ENCODE measurements at regions not wholly inside any gene's neighbourhood (a gene's known extent, or its start where the extent isn't known, plus 50 kb on each side); places are given as distances from the start of the nearest gene placed in this dataset.

DNA sequence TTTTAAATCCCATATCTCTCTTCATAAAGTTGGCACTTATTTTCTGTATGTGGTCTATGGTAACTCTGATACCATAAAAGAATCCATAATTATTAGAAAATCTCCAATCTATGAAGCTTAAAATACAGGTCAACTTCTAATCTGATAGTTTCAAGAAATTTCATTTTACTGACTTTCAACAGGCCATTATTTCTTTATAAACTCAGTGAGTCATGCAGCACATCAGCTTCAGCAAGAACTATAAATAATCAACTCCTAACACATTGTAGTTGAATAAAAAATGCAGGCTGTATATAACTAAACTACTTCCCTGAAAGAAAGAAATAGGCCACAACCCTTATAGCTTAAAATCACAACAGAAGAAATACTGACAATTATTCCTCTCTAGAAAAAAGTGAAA, 204.3 kb upstream of the CCDC150 start:
- DNase-seq = no peak

DNA sequence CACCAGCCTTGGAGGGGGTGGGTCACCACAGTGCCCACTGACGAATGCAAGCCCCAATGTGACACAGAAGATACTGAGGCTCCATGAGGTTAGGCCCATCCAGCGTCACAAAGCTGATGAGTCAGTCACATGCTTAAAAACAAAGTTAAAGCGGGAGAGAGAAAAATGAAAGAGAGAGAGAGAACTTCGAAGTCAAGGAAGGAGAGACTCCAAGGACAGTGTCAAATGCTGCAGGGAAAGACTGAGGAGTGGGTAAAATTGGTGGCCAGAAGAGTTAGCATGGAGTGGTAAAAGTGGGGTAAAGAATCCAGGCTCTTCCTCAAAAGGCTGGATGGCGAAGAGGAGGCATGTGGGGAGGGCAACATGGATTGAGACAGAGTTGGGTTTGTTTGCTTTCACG, 201.9 kb upstream of the CCDC150 start:
- no peak for DNase-seq

DNA sequence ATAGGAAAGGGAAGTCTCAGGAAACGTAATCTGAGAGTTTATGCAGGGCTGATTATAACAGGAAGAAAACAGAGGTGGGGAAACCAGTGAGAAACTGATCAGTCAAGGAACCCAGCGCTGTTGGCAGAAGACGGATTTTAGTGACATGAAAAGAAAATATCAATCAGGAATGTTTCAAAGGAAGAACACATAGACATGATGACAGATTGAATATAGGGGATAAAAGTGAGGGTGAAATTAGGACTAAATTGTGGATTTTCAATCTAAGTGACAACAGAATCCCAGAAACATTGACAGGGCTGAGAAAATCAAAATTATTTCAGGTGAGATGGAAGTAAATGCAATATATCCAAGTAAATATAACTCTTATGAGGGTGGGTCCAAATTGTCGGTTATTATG, 199.8 kb upstream of the CCDC150 start:
- DNase-seq = no peak

GRCh38 chr2:196440413-196440812, 199.1 kb upstream of the CCDC150 start:
- DNase-seq = no peak

DNA sequence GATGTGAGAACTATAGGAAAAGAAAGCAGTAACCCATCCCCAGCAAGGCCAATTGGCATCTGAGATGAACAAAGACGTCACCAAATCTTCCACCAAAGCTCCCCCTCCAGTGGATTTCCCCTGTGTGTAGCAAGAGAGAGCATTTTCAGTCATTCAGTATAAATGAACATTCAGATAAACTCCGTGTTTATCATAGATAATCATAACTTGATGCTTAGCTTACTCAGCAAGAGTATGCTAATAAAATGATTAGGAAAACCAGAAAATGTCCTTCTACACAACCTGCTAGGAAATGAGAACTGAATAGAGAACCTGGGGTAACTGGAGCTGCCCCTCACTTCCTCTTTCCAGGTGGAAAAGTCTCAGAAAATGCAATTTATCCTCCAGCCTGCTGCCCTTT, 198.0 kb upstream of the CCDC150 start:
- no peak for DNase-seq

DNA sequence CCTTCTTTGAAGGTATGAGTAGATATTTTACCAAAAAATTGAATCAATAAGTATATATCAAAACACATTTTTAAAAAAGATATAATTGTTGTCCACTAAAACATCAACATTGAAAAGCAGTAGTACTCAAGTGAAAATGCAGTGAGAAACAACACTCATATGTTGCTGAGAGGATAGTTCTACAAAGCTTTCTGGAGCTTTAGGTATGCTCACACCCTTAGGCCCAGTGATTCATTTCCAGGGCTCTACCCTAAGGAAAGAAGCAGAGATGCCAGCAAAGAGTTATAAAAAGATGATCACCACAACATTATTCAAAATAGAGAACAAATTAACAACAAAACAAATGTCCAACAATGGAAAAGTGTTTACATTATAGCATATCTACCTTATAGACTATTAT, 197.3 kb upstream of the CCDC150 start:
- no peak for DNase-seq

- DNase-seq = no peak
These were observed 195.1 kb upstream of the CCDC150 start for GRCh38 chr2:196444442-196444841.

- DNase-seq = no peak
These were observed 193.5 kb upstream of the CCDC150 start for GRCh38 chr2:196445991-196446390.

GRCh38 chr2:196448407-196449079, 191.0 kb upstream of the CCDC150 start:
- no peak for DNase-seq

DNA sequence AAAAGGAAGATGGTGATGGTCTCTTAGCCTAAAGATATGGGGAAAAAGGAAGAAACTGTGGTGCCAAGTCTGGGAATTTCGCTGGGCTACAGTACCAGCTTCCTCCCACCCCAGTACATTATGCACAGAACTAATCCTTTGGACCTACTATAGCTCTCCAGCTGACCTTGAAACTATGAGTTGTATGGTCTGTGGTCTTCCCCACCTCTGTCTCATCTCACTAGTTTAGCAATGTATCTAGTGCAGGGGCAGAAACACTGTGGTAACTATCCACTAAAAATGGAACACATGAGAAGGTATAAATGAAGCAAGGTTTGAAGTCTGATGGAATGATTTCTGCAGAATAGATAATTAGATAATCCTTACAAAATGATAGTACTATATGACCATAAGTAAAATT, 190.4 kb upstream of the CCDC150 start:
- no peak for DNase-seq

DNA sequence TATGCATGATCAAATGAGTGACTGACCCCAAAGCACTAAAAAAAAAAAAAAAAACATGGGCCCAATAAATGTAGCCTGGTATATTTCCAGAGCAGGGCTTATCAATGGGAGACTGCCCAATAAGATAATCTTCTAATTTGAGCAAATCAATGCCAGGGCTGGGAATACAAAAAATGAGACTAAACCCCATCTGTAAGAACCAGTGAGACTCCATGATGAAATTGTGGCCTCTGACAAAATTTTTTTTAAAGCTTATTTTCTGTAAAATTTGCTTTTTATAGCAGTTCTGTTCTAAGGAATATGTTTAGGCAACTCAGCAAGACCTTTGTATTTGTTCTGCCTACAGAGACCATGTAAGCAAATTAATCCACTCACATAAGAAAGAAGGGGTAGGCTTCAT, 186.8 kb upstream of the CCDC150 start:
- no peak for DNase-seq

DNA sequence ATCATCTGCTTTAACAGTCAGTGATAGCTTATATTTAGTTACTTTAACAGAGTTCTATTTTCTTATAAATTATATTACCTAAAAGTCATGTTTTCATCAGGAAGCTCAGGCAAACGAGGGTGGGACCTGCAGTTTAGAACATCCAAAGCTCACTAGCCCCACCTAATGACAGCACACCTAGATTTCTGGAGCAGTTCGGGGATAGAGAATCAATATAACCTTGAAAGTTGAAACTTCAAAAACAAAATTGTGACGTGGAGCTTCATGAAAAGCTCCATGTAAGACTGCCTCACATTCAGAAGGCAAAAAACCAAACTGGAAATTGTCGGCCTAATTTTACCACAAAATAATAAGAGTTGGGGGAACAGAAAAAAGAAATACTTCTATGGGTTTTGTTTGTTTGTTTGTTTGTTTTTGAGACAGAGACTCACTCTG, 185.9 kb upstream of the CCDC150 start:
- peak in 1 of 51 donors; percentile 1 for DNase-seq

GRCh38 chr2:196454492-196454891, 185.0 kb upstream of the CCDC150 start:
- DNase-seq = no peak

- no peak for DNase-seq
These were observed 180.0 kb upstream of the CCDC150 start for GRCh38 chr2:196459539-196459938.

GRCh38 chr2:196463706-196464105, 175.8 kb upstream of the CCDC150 start:
- DNase-seq = no peak

GRCh38 chr2:196464311-196464710, 175.2 kb upstream of the CCDC150 start:
- no peak for DNase-seq

- no peak for DNase-seq
These were observed 172.9 kb upstream of the CCDC150 start for GRCh38 chr2:196466581-196466980.

DNA sequence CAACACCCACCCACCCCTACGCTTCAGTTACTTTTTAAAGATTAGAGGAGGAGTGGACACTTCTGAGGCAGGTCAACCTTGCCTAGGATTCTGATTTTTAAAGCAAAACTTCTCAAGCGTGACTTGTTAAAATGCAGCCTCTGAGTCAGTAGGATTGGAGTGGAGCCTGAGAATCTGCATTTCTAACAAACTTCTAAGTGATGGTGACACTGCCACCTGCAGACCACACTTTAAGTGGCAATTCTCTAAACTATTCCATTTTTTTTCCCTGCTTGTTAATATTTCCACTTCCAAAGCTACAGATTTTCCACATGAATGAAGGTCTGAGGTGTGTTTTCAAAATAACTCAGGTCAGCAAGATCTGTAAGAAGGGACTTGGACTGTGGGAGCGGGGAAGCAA, 171.1 kb upstream of the CCDC150 start:
- DNase-seq = no peak

DNA sequence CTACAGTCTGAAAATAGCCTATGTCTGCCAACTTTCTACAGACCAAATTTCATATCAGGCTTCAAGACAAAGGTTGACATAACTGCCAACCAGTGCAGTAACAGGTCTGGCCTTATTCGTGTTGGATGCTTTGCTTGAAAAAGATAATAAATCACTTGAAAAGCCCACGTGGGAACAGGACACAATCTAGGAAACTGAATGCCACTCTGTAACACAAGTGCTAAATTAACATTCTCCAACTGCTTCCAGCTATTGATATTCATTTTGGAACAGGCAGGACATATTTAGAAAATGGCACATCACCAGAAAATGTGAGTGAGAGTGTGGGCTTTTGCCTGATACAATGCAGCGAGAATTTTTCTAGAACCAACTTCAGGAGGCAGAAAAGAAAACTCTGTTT, 165.9 kb upstream of the CCDC150 start:
- DNase-seq = no peak

DNA sequence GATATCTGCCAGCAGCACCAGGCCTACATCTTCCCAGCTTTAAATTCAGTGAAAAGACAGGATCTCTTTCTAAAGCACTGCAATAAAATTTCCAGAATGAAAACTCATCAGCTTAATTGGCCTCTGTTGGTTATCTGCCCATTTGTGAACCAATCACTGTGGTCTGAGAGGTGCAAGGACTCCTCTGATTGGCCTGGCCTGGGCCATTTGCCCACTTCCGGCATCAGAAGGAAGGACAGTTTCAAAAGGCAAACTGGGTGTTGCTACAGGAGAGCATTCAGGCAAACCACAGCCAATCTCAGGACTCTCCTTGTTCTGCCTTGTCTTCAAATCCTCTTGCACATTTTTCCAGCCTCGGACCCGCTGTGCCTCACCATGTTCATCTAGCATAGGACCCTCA, 163.9 kb upstream of the CCDC150 start:
- DNase-seq = no peak

- no peak for DNase-seq
These were observed 160.9 kb upstream of the CCDC150 start for GRCh38 chr2:196478588-196478987.

DNA sequence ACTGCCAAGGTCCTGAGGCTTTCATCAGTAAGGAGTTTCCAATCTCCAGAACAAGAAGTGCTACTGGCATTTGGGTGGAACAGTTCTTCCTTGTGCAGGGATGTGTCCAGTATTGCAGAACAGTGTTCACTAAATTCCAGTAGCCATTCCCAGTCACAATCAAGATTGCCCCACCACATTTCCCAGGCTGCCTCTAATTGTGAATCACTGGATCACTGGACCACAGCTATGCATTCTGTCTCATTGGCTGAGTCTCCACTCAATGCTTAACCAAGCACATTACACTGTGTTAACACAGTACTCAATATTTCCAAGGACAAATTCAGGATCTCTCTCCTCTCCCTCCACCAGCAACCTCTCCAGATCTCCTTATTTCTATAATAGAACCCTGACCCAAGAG, 160.2 kb upstream of the CCDC150 start:
- DNase-seq = no peak

DNA sequence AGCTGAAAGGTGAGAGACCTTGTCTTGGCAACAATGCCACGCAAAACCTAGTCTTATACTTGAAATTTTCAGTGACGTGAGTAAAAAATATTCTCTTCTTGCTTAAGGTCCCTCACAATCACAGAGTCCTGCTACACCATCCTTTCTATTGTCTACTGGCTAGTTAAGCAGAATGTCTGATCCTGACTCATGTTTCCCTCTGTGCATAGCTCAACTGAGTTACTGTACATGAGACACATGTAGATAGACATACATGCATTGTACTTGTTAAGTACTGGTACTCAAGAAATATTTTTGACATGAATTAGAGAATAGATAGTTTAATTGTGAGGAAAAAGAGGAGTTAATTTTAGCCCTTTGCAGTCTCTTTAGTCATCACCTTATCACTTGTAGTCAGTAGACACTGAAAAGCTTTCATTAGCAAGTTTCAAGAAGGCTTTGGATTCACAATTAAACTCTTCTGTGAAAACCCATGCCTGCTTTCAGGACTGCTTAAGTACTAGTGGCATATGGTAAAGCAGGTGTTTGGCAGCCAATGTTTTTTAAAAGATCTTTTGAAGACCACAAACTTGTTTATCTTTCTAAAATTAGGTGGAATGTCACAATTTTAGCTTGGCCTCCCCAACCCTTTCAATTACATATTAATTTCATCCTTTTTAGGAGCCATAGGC, 158.7 kb upstream of the CCDC150 start:
- no peak for DNase-seq

GRCh38 chr2:196481324-196481697, 158.2 kb upstream of the CCDC150 start:
- no peak for DNase-seq

Measured in hypothalamus (tissue), 51 donors.